NB4 (cell line): ENCODE measurements at regions not wholly inside any gene's neighbourhood (a gene's known extent, or its start where the extent isn't known, plus 50 kb on each side); places are given as distances from the start of the nearest gene placed in this dataset.

Source experiments
- CTCF ChIP-seq: IDR thresholded peaks from one replicate; pipeline ENCODE4 v1.5.1; 2012; ENCODE audit warnings: low read depth, low read length
- MAX ChIP-seq: IDR thresholded peaks from 2 replicates; pipeline ENCODE4 v1.6.1; 2011; ENCODE audit warnings: low read depth, low read length
- POLR2A ChIP-seq: IDR thresholded peaks from 2 replicates; pipeline ENCODE4 v1.6.1; 2011; ENCODE audit warnings: mild to moderate bottlenecking; ENCODE audit not compliant: insufficient read length; ENCODE audit errors: extremely low read depth

- TF ChIP-seq CTCF, result no peak
- TF ChIP-seq POLR2A, result no peak
- TF ChIP-seq MAX, result no peak
These were observed 76.7 kb upstream of the TWIST2 start for GRCh38 chr2:238771218-238771617.
